K562 (cell line): ENCODE measurements at regions not wholly inside any gene's neighbourhood (a gene's known extent, or its start where the extent isn't known, plus 50 kb on each side); places are given as distances from the start of the nearest gene placed in this dataset.

Source experiments
- AFF1 ChIP-seq, 2 experiments: fragments of 450-650 bp; IDR thresholded peaks; 2 replicates each; pipeline ENCODE4 v1.6.1; 2018; ENCODE audit warnings: mild to moderate bottlenecking in 2 of 2, low read depth in 1 of 2; ENCODE audit not compliant: partially characterized antibody in 2 of 2
- CCNT2 ChIP-seq: IDR thresholded peaks from 2 replicates; pipeline ENCODE4 v1.6.1; 2011; ENCODE audit warnings: borderline replicate concordance, low read depth, mild to moderate bottlenecking, moderate library complexity, mixed read lengths, low read length; ENCODE audit not compliant: insufficient read length; ENCODE audit errors: extremely low read depth
- E2F4 ChIP-seq: sonication (generic); formaldehyde crosslinking; IDR thresholded peaks from 2 replicates; pipeline ENCODE4 v1.8.0; 2022; ENCODE audit warnings: mild to moderate bottlenecking, low read depth, missing genetic modification reagents
- PCBP1 ChIP-seq: fragments of 200-400 bp; formaldehyde crosslinking; IDR thresholded peaks from 2 replicates; pipeline ENCODE4 v1.6.1; 2018; ENCODE audit warnings: mild to moderate bottlenecking, low read depth, low read length; ENCODE audit not compliant: poor library complexity, severe bottlenecking
- PHB ChIP-seq: fragments of 250-450 bp; sonication (Bioruptor Pico); IDR thresholded peaks from 2 replicates; pipeline ENCODE4 v1.5.0; 2021
- RAD21 ChIP-seq, 2 experiments: fragments of 250-450 bp in 1 of 2; fragments of 450-650 bp in 1 of 2; sonication (Bioruptor Pico) in 1 of 2; formaldehyde crosslinking in 1 of 2; IDR thresholded peaks in 1 of 2; conservative IDR thresholded peaks in 1 of 2; 2 replicates each; pipeline versions ENCODE4 v1.4.0 to v1.8.0; 2020 to 2022; ENCODE audit warnings: mild to moderate bottlenecking in 2 of 2, moderate library complexity in 1 of 2
- RAD51 ChIP-seq: fragments of 450-650 bp; IDR thresholded peaks from 2 replicates; pipeline ENCODE4 v1.7.1; 2016; ENCODE audit warnings: low read depth, mild to moderate bottlenecking, borderline replicate concordance
- RBFOX2 ChIP-seq: fragments of 200-400 bp; formaldehyde crosslinking; IDR thresholded peaks from 2 replicates; pipeline ENCODE4 v1.6.1; 2017; ENCODE audit warnings: low read depth, mild to moderate bottlenecking, low read length, moderate library complexity
- SMARCE1 ChIP-seq: fragments of 450-650 bp; IDR thresholded peaks from 2 replicates; pipeline ENCODE4 v1.7.1; 2016; ENCODE audit warnings: mild to moderate bottlenecking
- THRAP3 ChIP-seq: fragments of 450-650 bp; IDR thresholded peaks from 2 replicates; pipeline ENCODE4 v1.6.1; 2016; ENCODE audit warnings: mild to moderate bottlenecking, inconsistent platforms, borderline replicate concordance
- ZNF586 ChIP-seq: fragments of 450-650 bp; formaldehyde crosslinking; conservative IDR thresholded peaks from 2 replicates; pipeline ENCODE4 v1.4.0; 2020; ENCODE audit warnings: mild to moderate bottlenecking, moderate library complexity
- TF ChIP-seq, protein P1 (sequence below): fragments of 450-650 bp; IDR thresholded peaks from 2 replicates; pipeline ENCODE4 v1.6.1; 2017; ENCODE audit warnings: antibody characterized with exemption, mild to moderate bottlenecking

- TF ChIP-seq, protein P1, sequence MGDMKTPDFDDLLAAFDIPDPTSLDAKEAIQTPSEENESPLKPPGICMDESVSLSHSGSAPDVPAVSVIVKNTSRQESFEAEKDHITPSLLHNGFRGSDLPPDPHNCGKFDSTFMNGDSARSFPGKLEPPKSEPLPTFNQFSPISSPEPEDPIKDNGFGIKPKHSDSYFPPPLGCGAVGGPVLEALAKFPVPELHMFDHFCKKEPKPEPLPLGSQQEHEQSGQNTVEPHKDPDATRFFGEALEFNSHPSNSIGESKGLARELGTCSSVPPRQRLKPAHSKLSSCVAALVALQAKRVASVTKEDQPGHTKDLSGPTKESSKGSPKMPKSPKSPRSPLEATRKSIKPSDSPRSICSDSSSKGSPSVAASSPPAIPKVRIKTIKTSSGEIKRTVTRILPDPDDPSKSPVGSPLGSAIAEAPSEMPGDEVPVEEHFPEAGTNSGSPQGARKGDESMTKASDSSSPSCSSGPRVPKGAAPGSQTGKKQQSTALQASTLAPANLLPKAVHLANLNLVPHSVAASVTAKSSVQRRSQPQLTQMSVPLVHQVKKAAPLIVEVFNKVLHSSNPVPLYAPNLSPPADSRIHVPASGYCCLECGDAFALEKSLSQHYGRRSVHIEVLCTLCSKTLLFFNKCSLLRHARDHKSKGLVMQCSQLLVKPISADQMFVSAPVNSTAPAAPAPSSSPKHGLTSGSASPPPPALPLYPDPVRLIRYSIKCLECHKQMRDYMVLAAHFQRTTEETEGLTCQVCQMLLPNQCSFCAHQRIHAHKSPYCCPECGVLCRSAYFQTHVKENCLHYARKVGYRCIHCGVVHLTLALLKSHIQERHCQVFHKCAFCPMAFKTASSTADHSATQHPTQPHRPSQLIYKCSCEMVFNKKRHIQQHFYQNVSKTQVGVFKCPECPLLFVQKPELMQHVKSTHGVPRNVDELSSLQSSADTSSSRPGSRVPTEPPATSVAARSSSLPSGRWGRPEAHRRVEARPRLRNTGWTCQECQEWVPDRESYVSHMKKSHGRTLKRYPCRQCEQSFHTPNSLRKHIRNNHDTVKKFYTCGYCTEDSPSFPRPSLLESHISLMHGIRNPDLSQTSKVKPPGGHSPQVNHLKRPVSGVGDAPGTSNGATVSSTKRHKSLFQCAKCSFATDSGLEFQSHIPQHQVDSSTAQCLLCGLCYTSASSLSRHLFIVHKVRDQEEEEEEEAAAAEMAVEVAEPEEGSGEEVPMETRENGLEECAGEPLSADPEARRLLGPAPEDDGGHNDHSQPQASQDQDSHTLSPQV = no peak
- TF ChIP-seq CCNT2 (peak; percentile 68), RBFOX2 (no peak), RAD51 (no peak), ZNF586 (CRISPR knock-in tag) (no peak), THRAP3 (no peak), RAD21 (CRISPR knock-in tag; conservative IDR thresholded peaks at IDR 0.05 in 1 of 2, IDR thresholded peaks at IDR 0.05 in 1 of 2) (no peak), AFF1 (IDR thresholded peaks at IDR 0.05; ENCODE audit: low read depth in 1 of 2, partially characterized antibody in 2 of 2) (no peak), E2F4 (CRISPR knock-in tag) (no peak), SMARCE1 (0 out of 2 replicates have a peak, but pooled peaks have one; percentile 24), PHB (CRISPR knock-in tag) (no peak), PCBP1 (no peak)
Observed at GRCh38 chr6:51166914-51167313, 348.2 kb downstream of the TFAP2B start (continued).
